ENCODE measurements at regions not wholly inside any gene's neighbourhood (a gene's known extent, or its start where the extent isn't known, plus 50 kb on each side); places are given as distances from the start of the nearest gene placed in this dataset.

- intact Hi-C loops (cut with micrococcal nuclease): no loop called here
- no peak overlapping the region for H3K27ac ChIP-seq (replicated peaks)
- H3K4me3 ChIP-seq: no peak overlapping the region
- H3K4me1 ChIP-seq: peaks cover 9% of the 10 kb centered on the region
- H3K36me3 ChIP-seq: no peaks in the 10 kb centered on the region
- no peak for TF ChIP-seq CTCF (IDR thresholded peaks at IDR 0.05; ENCODE audit: borderline replicate concordance)
- H3K27me3 ChIP-seq (ENCODE audit: low read depth): no peaks in the 10 kb centered on the region
- H3K9me3 ChIP-seq (replicated peaks): no peaks in the 10 kb centered on the region
- DNase-seq: no peak
These were observed 70.2 kb upstream of the TPRG1 start for GRCh38 chr3:189101594-189101993.

GRCh38 chr3:189103208-189103607 is 68.6 kb upstream of the TPRG1 start:
- H3K27me3 ChIP-seq (ENCODE audit: low read depth): no peaks in the 10 kb centered on the region
- no peak for TF ChIP-seq CTCF (IDR thresholded peaks at IDR 0.05; ENCODE audit: borderline replicate concordance)
- peaks cover 9% of the 10 kb centered on the region for H3K4me1 ChIP-seq
- no peak overlapping the region for H3K27ac ChIP-seq (replicated peaks)
- intact Hi-C loops (cut with micrococcal nuclease): no loop called here
- no peak overlapping the region for H3K4me3 ChIP-seq
- no peaks in the 10 kb centered on the region for H3K36me3 ChIP-seq
- no peak for DNase-seq
- H3K9me3 ChIP-seq (replicated peaks): no peaks in the 10 kb centered on the region

- Histone ChIP-seq H3K27me3 (ENCODE audit: low read depth) (no peaks in the 10 kb centered on the region), H3K36me3 (no peaks in the 10 kb centered on the region), H3K9me3 (replicated peaks) (peaks cover 25% of the 10 kb centered on the region), H3K4me3 (no peak overlapping the region), H3K27ac (replicated peaks) (no peak overlapping the region), H3K4me1 (no peaks in the 10 kb centered on the region)
- no peak for TF ChIP-seq CTCF (IDR thresholded peaks at IDR 0.05; ENCODE audit: borderline replicate concordance)
- DNase-seq: no peak
- intact Hi-C loops (cut with micrococcal nuclease): no loop called here
These were observed 63.7 kb upstream of the TPRG1 start for GRCh38 chr3:189108067-189108466.

GRCh38 chr3:189108735-189109134 is 63.0 kb upstream of the TPRG1 start:
- DNase-seq: no peak
- Histone ChIP-seq H3K27me3 (ENCODE audit: low read depth) (no peaks in the 10 kb centered on the region), H3K4me3 (no peak overlapping the region), H3K27ac (replicated peaks) (no peak overlapping the region), H3K36me3 (no peaks in the 10 kb centered on the region), H3K9me3 (replicated peaks) (peaks cover 25% of the 10 kb centered on the region), H3K4me1 (no peaks in the 10 kb centered on the region)
- no peak for TF ChIP-seq CTCF (IDR thresholded peaks at IDR 0.05; ENCODE audit: borderline replicate concordance)
- intact Hi-C loops (cut with micrococcal nuclease): no loop called here

- H3K36me3 ChIP-seq: no peaks in the 10 kb centered on the region
- no peak for DNase-seq
- no peak for TF ChIP-seq CTCF (IDR thresholded peaks at IDR 0.05; ENCODE audit: borderline replicate concordance)
- peaks cover 25% of the 10 kb centered on the region for H3K9me3 ChIP-seq (replicated peaks)
- H3K4me3 ChIP-seq: no peak overlapping the region
- no peak overlapping the region for H3K27ac ChIP-seq (replicated peaks)
- intact Hi-C loops (cut with micrococcal nuclease): no loop called here
- no peaks in the 10 kb centered on the region for H3K27me3 ChIP-seq (ENCODE audit: low read depth)
- H3K4me1 ChIP-seq: no peaks in the 10 kb centered on the region
These were observed 62.6 kb upstream of the TPRG1 start for GRCh38 chr3:189109145-189109544.

- intact Hi-C loops (cut with micrococcal nuclease): no loop called here
- Histone ChIP-seq H3K27me3 (ENCODE audit: low read depth) (no peaks in the 10 kb centered on the region), H3K36me3 (no peaks in the 10 kb centered on the region), H3K9me3 (replicated peaks) (peaks cover 12% of the 10 kb centered on the region), H3K4me1 (no peaks in the 10 kb centered on the region), H3K4me3 (no peak overlapping the region), H3K27ac (replicated peaks) (no peak overlapping the region)
- DNase-seq: no peak
- no peak for TF ChIP-seq CTCF (IDR thresholded peaks at IDR 0.05; ENCODE audit: borderline replicate concordance)
These were observed 54.7 kb upstream of the TPRG1 start for GRCh38 chr3:189117087-189117486.

Data from left ventricle myocardium inferior (tissue), 1 donor.